H1 (cell line): ENCODE measurements at regions not wholly inside any gene's neighbourhood (a gene's known extent, or its start where the extent isn't known, plus 50 kb on each side); places are given as distances from the start of the nearest gene placed in this dataset.

Experiments used
- CTCF ChIA-PET: fragments of 300-600 bp; sonication (Branson Sonifier 250); formaldehyde crosslinking; loops from one replicate; lab custom pipeline; 2021; ENCODE audit not compliant: partially characterized antibody; lab: Charles Lee
- POLR2A ChIA-PET: fragments of 300-600 bp; sonication (Branson Sonifier 250); formaldehyde crosslinking; loops from one replicate; lab custom pipeline; 2021; ENCODE audit warnings: inconsistent platforms; ENCODE audit not compliant: partially characterized antibody; lab: Charles Lee
- DNase-seq, 2 experiments: peaks; one replicate each; pipeline versions ENCODE4 v3.0.0 to v3.0.0-alpha.2; 2010 to 2022; ENCODE audit warnings: low spot score in 2 of 2, low read depth in 1 of 2, mixed read lengths in 1 of 2
- FAIRE-seq: peaks from 2 replicates; lab custom pipeline; 2011; peaks lifted over from hg19 to GRCh38; lab: Jason Lieb, UNC
- H2AFZ ChIP-seq: 2 replicates; pipeline ENCODE4 v1.8.1; 2012; ENCODE audit warnings: low read length, inconsistent platforms
- H2AK5ac ChIP-seq: 2 replicates; pipeline ENCODE4 v1.6.1; 2013; ENCODE audit warnings: low read depth, low read length
- H2BK120ac ChIP-seq: replicated peaks from 2 replicates; pipeline ENCODE3; 2013; ENCODE audit warnings: low read depth, low read length, inconsistent platforms
- H2BK12ac ChIP-seq: 2 replicates; pipeline ENCODE4 v1.6.1; 2013; ENCODE audit warnings: low read depth, low read length
- H2BK15ac ChIP-seq: 2 replicates; pipeline ENCODE4 v1.6.1; 2013; ENCODE audit warnings: low read length
- H2BK20ac ChIP-seq: 2 replicates; pipeline ENCODE4 v1.6.1; 2013; ENCODE audit warnings: low read length
- H2BK5ac ChIP-seq: 2 replicates; pipeline ENCODE4 v1.6.1; 2013; ENCODE audit warnings: low read depth, low read length
- H3K14ac ChIP-seq: 2 replicates; pipeline ENCODE4 v1.6.1; 2013; ENCODE audit warnings: inconsistent platforms; ENCODE audit not compliant: insufficient read length
- H3K18ac ChIP-seq: 2 replicates; pipeline ENCODE4 v1.6.1; 2013; ENCODE audit warnings: low read length; ENCODE audit errors: extremely low read depth
- H3K23ac ChIP-seq: 2 replicates; pipeline ENCODE4 v1.6.1; 2013; ENCODE audit warnings: inconsistent platforms; ENCODE audit not compliant: insufficient read length
- H3K23me2 ChIP-seq: 2 replicates; pipeline ENCODE4 v1.6.1; 2013; ENCODE audit warnings: low read depth, low read length
- H3K27ac ChIP-seq: 2 replicates; pipeline ENCODE4 v1.6.1; 2011; ENCODE audit warnings: low read depth, low read length, inconsistent platforms
- H3K27me3 ChIP-seq, 4 experiments: replicated peaks in 1 of 4; 1 replicate in 1 of 4; 2 replicates in 3 of 4; pipeline versions ENCODE4 v1.6.1 to v1.8.1; 2011 to 2013; ENCODE audit warnings: low read length in 3 of 4, mild to moderate bottlenecking in 3 of 4, inconsistent platforms in 2 of 4, mixed read lengths in 2 of 4, moderate library complexity in 1 of 4; ENCODE audit not compliant: control insufficient read depth in 3 of 4, insufficient read depth in 3 of 4; ENCODE audit errors: extremely low read depth in 1 of 4
- H3K36me3 ChIP-seq, 4 experiments: 2 replicates each; pipeline versions ENCODE4 v1.6.1 to v1.8.1; 2011 to 2013; ENCODE audit warnings: mild to moderate bottlenecking in 4 of 4, low read length in 3 of 4, moderate library complexity in 2 of 4, control low read depth in 1 of 4, inconsistent platforms in 1 of 4; ENCODE audit not compliant: insufficient read depth in 4 of 4, control insufficient read depth in 2 of 4
- H3K4ac ChIP-seq: replicated peaks from 2 replicates; pipeline ENCODE3; 2013; ENCODE audit warnings: low read length, low read depth, mixed read lengths, inconsistent platforms; ENCODE audit not compliant: insufficient read length
- H3K4me1 ChIP-seq, 4 experiments: replicated peaks in 1 of 4; 1 replicate in 1 of 4; 2 replicates in 3 of 4; pipeline versions ENCODE4 v1.6.1 to v1.8.1; 2011 to 2013; ENCODE audit warnings: low read length in 3 of 4, inconsistent platforms in 2 of 4, mixed read lengths in 1 of 4; ENCODE audit not compliant: insufficient read depth in 4 of 4, control insufficient read depth in 3 of 4
- H3K4me2 ChIP-seq, 2 experiments: 2 replicates each; pipeline versions ENCODE4 v1.6.1 to v1.8.1; 2011 to 2013; ENCODE audit warnings: low read depth in 2 of 2, low read length in 2 of 2, control low read depth in 1 of 2, inconsistent platforms in 1 of 2, mild to moderate bottlenecking in 1 of 2; ENCODE audit not compliant: insufficient read depth in 1 of 2
- H3K4me3 ChIP-seq, 4 experiments: fragments of 200-600, 300-600 bp in 1 of 4; sonication (generic), shearing (Covaris generic), sonication (Bioruptor Twin) in 1 of 4; 2 replicates each; pipeline versions ENCODE4 v1.5.1 to v1.8.1; 2011 to 2016; ENCODE audit warnings: low read length in 4 of 4, low read depth in 3 of 4, control low read depth in 2 of 4, inconsistent platforms in 2 of 4, mild to moderate bottlenecking in 2 of 4, mixed read lengths in 1 of 4, moderate library complexity in 1 of 4; ENCODE audit not compliant: insufficient read depth in 2 of 4; ENCODE audit errors: extremely low read depth in 1 of 4
- H3K56ac ChIP-seq: replicated peaks from 2 replicates; pipeline ENCODE3; 2013; ENCODE audit warnings: low read depth, mild to moderate bottlenecking, mixed read lengths, low read length, inconsistent platforms; ENCODE audit not compliant: insufficient read length
- H3K79me1 ChIP-seq: 2 replicates; pipeline ENCODE4 v1.6.1; 2013; ENCODE audit warnings: low read depth, low read length, control low read depth
- H3K79me2 ChIP-seq, 2 experiments: 2 replicates each; pipeline versions ENCODE4 v1.6.1 to v1.8.1; 2012 to 2013; ENCODE audit warnings: low read length in 2 of 2, mild to moderate bottlenecking in 2 of 2, inconsistent platforms in 1 of 2; ENCODE audit not compliant: insufficient read depth in 2 of 2, control insufficient read depth in 1 of 2
- H3K9ac ChIP-seq, 4 experiments: replicated peaks in 1 of 4; 1 replicate in 1 of 4; 2 replicates in 3 of 4; pipeline versions ENCODE4 v1.6.1 to v1.8.1; 2011 to 2013; ENCODE audit warnings: low read depth in 3 of 4, low read length in 3 of 4, control low read depth in 2 of 4, mild to moderate bottlenecking in 2 of 4, moderate library complexity in 2 of 4, inconsistent platforms in 1 of 4; ENCODE audit errors: extremely low read depth in 1 of 4
- H3K9me3 ChIP-seq, 2 experiments: 2 replicates each; pipeline versions ENCODE4 v1.6.1 to v1.8.1; 2012 to 2013; ENCODE audit warnings: mild to moderate bottlenecking in 2 of 2, moderate library complexity in 2 of 2, control low read depth in 1 of 2, inconsistent platforms in 1 of 2, low read depth in 1 of 2, low read length in 1 of 2, mixed read lengths in 1 of 2; ENCODE audit not compliant: insufficient read depth in 2 of 2
- H4K20me1 ChIP-seq, 2 experiments: replicated peaks in 1 of 2; 2 replicates each; pipeline versions ENCODE3 to v1.8.1; 2011 to 2013; ENCODE audit warnings: inconsistent platforms in 2 of 2, low read length in 2 of 2, mild to moderate bottlenecking in 1 of 2; ENCODE audit not compliant: insufficient read depth in 2 of 2, control insufficient read depth in 1 of 2
- H4K5ac ChIP-seq: 2 replicates; pipeline ENCODE4 v1.6.1; 2013; ENCODE audit warnings: low read length, low read depth, mixed read lengths, inconsistent platforms; ENCODE audit not compliant: insufficient read length
- H4K8ac ChIP-seq: 2 replicates; pipeline ENCODE4 v1.8.0; 2013; ENCODE audit warnings: mild to moderate bottlenecking, moderate library complexity, low read length, inconsistent platforms; ENCODE audit not compliant: insufficient read depth; ENCODE audit errors: extremely low read depth
- H4K91ac ChIP-seq: replicated peaks from 2 replicates; pipeline ENCODE3; 2013; ENCODE audit warnings: low read length, mixed read lengths, inconsistent platforms; ENCODE audit not compliant: insufficient read length
- ASH2L ChIP-seq: fragments of 200-600, 300-600 bp; sonication (generic); IDR thresholded peaks from one replicate; pipeline ENCODE4 v1.7.1; 2017; ENCODE audit warnings: low read length
- CHD1 ChIP-seq: IDR thresholded peaks from 2 replicates; pipeline ENCODE4 v1.6.1; 2012; ENCODE audit warnings: low read depth, low read length, improper control_type of control experiment
- CHD2 ChIP-seq: IDR thresholded peaks from 2 replicates; pipeline ENCODE4 v1.6.1; 2012; ENCODE audit warnings: low read length, improper control_type of control experiment
- EGR1 ChIP-seq: IDR thresholded peaks from 2 replicates; pipeline ENCODE4 v1.6.1; 2011; ENCODE audit warnings: low read depth, low read length, borderline replicate concordance
- EZH2 ChIP-seq: fragments of 200-600 bp; sonication (generic); IDR thresholded peaks from 2 replicates; pipeline ENCODE4 v1.7.1; 2012; ENCODE audit warnings: low read depth, mild to moderate bottlenecking, moderate library complexity, low read length, inconsistent platforms; ENCODE audit not compliant: severe bottlenecking
- JUND ChIP-seq: IDR thresholded peaks from 2 replicates; pipeline ENCODE4 v1.6.1; 2011; ENCODE audit warnings: mild to moderate bottlenecking, improper control_type of control experiment, low read length
- KDM1A ChIP-seq: fragments of 200-600, 300-600 bp; sonication (generic); IDR thresholded peaks from 2 replicates; pipeline ENCODE4 v1.7.1; 2016; ENCODE audit warnings: mild to moderate bottlenecking, low read length, borderline replicate concordance
- MAFK ChIP-seq: IDR thresholded peaks from 2 replicates; pipeline ENCODE4 v1.6.1; 2012; ENCODE audit warnings: low read depth, mild to moderate bottlenecking, improper control_type of control experiment, low read length
- NANOG ChIP-seq: IDR thresholded peaks from 2 replicates; pipeline ENCODE4 v1.6.1; 2011; ENCODE audit warnings: low read length, low read depth, mild to moderate bottlenecking, inconsistent platforms; ENCODE audit not compliant: insufficient read depth, poor library complexity, severe bottlenecking
- PHF8 ChIP-seq: fragments of 200-600 bp; sonication (generic); conservative IDR thresholded peaks from 2 replicates; pipeline ENCODE4 v1.7.1; 2012; ENCODE audit warnings: low read depth, mild to moderate bottlenecking, inconsistent platforms, low read length, moderate library complexity
- SIX5 ChIP-seq: IDR thresholded peaks from 2 replicates; pipeline ENCODE4 v1.6.1; 2011; ENCODE audit warnings: mild to moderate bottlenecking, low read depth, low read length
- TAF7 ChIP-seq: optimal IDR thresholded peaks from 2 replicates; pipeline ENCODE3; 2011; ENCODE audit warnings: low read depth, mild to moderate bottlenecking, inconsistent platforms, low read length, moderate library complexity, borderline replicate concordance
- TBP ChIP-seq: IDR thresholded peaks from 2 replicates; pipeline ENCODE4 v1.6.1; 2011; ENCODE audit warnings: low read depth, low read length, improper control_type of control experiment
- TEAD4 ChIP-seq: IDR thresholded peaks from 2 replicates; pipeline ENCODE4 v1.6.1; 2012; ENCODE audit warnings: low read depth, low read length, inconsistent platforms, mixed read lengths
- WGBS, 2 experiments: shearing (Covaris generic) in 1 of 2; methylation state at CpG; one replicate each; pipeline versions ENCODE4 v1.1.6 to v1.1.7; 2013 to 2015; ENCODE audit warnings: low lambda C conversion rate in 2 of 2, mixed read lengths in 2 of 2, inconsistent platforms in 1 of 2, low coverage in 1 of 2, missing lambda C conversion rate in 1 of 2; ENCODE audit not compliant: insufficient replicate concordance in 2 of 2, insufficient coverage in 1 of 2, insufficient read length in 1 of 2; ENCODE audit errors: extremely low coverage in 1 of 2, missing lambda C conversion rate in 1 of 2; 5-methylcytosine and 5-hydroxymethylcytosine counted together

GRCh38 chr12:70106347-70106746, 136.9 kb upstream of the CNOT2 start:
- Histone ChIP-seq H2AFZ (no peak overlapping the region), H2BK5ac (no peak overlapping the region), H3K9ac (no peak overlapping the region), H4K8ac (no peak overlapping the region), H3K4me2 (no peak overlapping the region), H4K5ac (no peak overlapping the region), H4K91ac (no peak overlapping the region), H2BK12ac (no peak overlapping the region), H3K79me1 (no peaks in the 10 kb centered on the region), H3K79me2 (no peaks in the 10 kb centered on the region), H3K27ac (no peak overlapping the region), H4K20me1 (no peaks in the 10 kb centered on the region), H3K23ac (no peak overlapping the region), H3K4ac (no peak overlapping the region), H3K23me2 (no peaks in the 10 kb centered on the region), H3K4me1 (peaks cover 0 to 4% (median 0%) of the 10 kb centered on the region in 4 experiments; a peak in 1 of 7 replicates), H3K4me3 (no peak overlapping the region), H3K18ac (no peak overlapping the region), H3K36me3 (no peaks in the 10 kb centered on the region), H3K27me3 (no peaks in the 10 kb centered on the region), H2BK120ac (no peak overlapping the region), H3K56ac (no peak overlapping the region)
- FAIRE-seq = no peak
- no peak for DNase-seq
- 90% methylated on average over 1 of the region's 1 CpG; no CpG with 5 or more reads in 1 of the 2 experiments for WGBS, 2 experiments
- CTCF ChIA-PET = no interaction called here
- POLR2A ChIA-PET = no interaction called here
- no peak for TF ChIP-seq NANOG
- TF ChIP-seq ASH2L = no peak
- no peak for TF ChIP-seq CHD1
- no peak for TF ChIP-seq PHF8
- no peak for TF ChIP-seq MAFK
- TF ChIP-seq SIX5 = no peak
- no peak for TF ChIP-seq TEAD4
- no peak for TF ChIP-seq TBP
- TF ChIP-seq JUND = no peak
- no peak for TF ChIP-seq KDM1A
- TF ChIP-seq CHD2 = no peak
- TF ChIP-seq EZH2 = no peak
- no peak for TF ChIP-seq TAF7
- no peak for TF ChIP-seq EGR1
- TF ChIP-seq, all 59 proteins: peak for 0
- Histone ChIP-seq H2AK5ac (no peak overlapping the region), H3K9me3 (no peaks in the 10 kb centered on the region; a peak in 1 of 4 replicates), H2BK15ac (no peak overlapping the region), H2BK20ac (no peak overlapping the region), H3K14ac (no peak overlapping the region)
